GM19099 (cell line): ENCODE measurements at regions not wholly inside any gene's neighbourhood (a gene's known extent, or its start where the extent isn't known, plus 50 kb on each side); places are given as distances from the start of the nearest gene placed in this dataset.

Source experiments
- POLR2A ChIP-seq: IDR thresholded peaks from 3 replicates; pipeline ENCODE4 v1.6.1; 2011; ENCODE audit warnings: low read depth; ENCODE audit not compliant: insufficient read length; ENCODE audit errors: extremely low read depth

- TF ChIP-seq POLR2A, result no peak
Observed at GRCh38 chr2:14451312-14451711, 181.2 kb upstream of the LRATD1 start.

- no peak for TF ChIP-seq POLR2A
Observed at GRCh38 chr2:14454202-14454601, 178.3 kb upstream of the LRATD1 start.

- no peak for TF ChIP-seq POLR2A
Observed at GRCh38 chr2:14459786-14460325, 172.7 kb upstream of the LRATD1 start.

- TF ChIP-seq POLR2A, result no peak
Observed at GRCh38 chr2:14475994-14476393, 156.5 kb upstream of the LRATD1 start.

GRCh38 chr2:14479486-14479885 is 153.0 kb upstream of the LRATD1 start:
- TF ChIP-seq POLR2A, result no peak

- no peak for TF ChIP-seq POLR2A
Observed at GRCh38 chr2:14480120-14480519, 152.4 kb upstream of the LRATD1 start.

GRCh38 chr2:14480906-14481305 is 151.6 kb upstream of the LRATD1 start:
- no peak for TF ChIP-seq POLR2A

- TF ChIP-seq POLR2A, result no peak
Observed at GRCh38 chr2:14492920-14493503, 139.5 kb upstream of the LRATD1 start.

GRCh38 chr2:14494759-14495158 is 137.8 kb upstream of the LRATD1 start:
- no peak for TF ChIP-seq POLR2A

- no peak for TF ChIP-seq POLR2A
Observed at GRCh38 chr2:14501061-14501460, 131.5 kb upstream of the LRATD1 start.

- no peak for TF ChIP-seq POLR2A
Observed at GRCh38 chr2:14511541-14511940, 121.0 kb upstream of the LRATD1 start.

- no peak for TF ChIP-seq POLR2A
Observed at GRCh38 chr2:14513903-14514302, 118.6 kb upstream of the LRATD1 start.

- TF ChIP-seq POLR2A, result no peak
Observed at GRCh38 chr2:14516844-14517243, 115.7 kb upstream of the LRATD1 start.

- TF ChIP-seq POLR2A, result no peak
Observed at GRCh38 chr2:14517731-14518130, 114.8 kb upstream of the LRATD1 start.

GRCh38 chr2:14520385-14520945 is 112.1 kb upstream of the LRATD1 start:
- no peak for TF ChIP-seq POLR2A

- TF ChIP-seq POLR2A, result no peak
Observed at GRCh38 chr2:14524041-14524802, 108.3 kb upstream of the LRATD1 start.
